H9 (cell line): ENCODE measurements at regions not wholly inside any gene's neighbourhood (a gene's known extent, or its start where the extent isn't known, plus 50 kb on each side); places are given as distances from the start of the nearest gene placed in this dataset.

Experiments
- DNase-seq: peaks from one replicate; pipeline ENCODE4 v3.0.0-alpha.2; 2017
- H2AFZ ChIP-seq: one replicate; pipeline ENCODE4 v1.6.1; 2013; ENCODE audit warnings: mild to moderate bottlenecking, low read length, control low read depth, moderate library complexity
- H2AK5ac ChIP-seq: 2 replicates; pipeline ENCODE4 v1.6.1; 2013; ENCODE audit warnings: low read length, control low read depth, mixed read lengths; ENCODE audit not compliant: insufficient read length
- H2BK120ac ChIP-seq: one replicate; pipeline ENCODE4 v1.6.1; 2013; ENCODE audit warnings: low read depth, mild to moderate bottlenecking, low read length, control low read depth, inconsistent platforms; ENCODE audit not compliant: poor library complexity, severe bottlenecking
- H2BK12ac ChIP-seq: 2 replicates; pipeline ENCODE4 v1.6.1; 2013; ENCODE audit warnings: low read length, control low read depth, mixed read lengths, low read depth; ENCODE audit not compliant: insufficient read length
- H2BK15ac ChIP-seq: 2 replicates; pipeline ENCODE4 v1.6.1; 2013; ENCODE audit warnings: low read depth, low read length, control low read depth
- H2BK20ac ChIP-seq: one replicate; pipeline ENCODE4 v1.6.1; 2013; ENCODE audit warnings: low read depth, mild to moderate bottlenecking, low read length, control low read depth, inconsistent platforms; ENCODE audit not compliant: poor library complexity, severe bottlenecking
- H2BK5ac ChIP-seq: 2 replicates; pipeline ENCODE4 v1.6.1; 2013; ENCODE audit warnings: low read length, control low read depth, mixed read lengths; ENCODE audit not compliant: insufficient read length
- H3K14ac ChIP-seq: 2 replicates; pipeline ENCODE4 v1.6.1; 2013; ENCODE audit warnings: low read length, control low read depth; ENCODE audit not compliant: insufficient read depth
- H3K18ac ChIP-seq: 2 replicates; pipeline ENCODE4 v1.6.1; 2013; ENCODE audit warnings: low read depth, mild to moderate bottlenecking, mixed read lengths, low read length, control low read depth; ENCODE audit not compliant: insufficient read length
- H3K23ac ChIP-seq: 2 replicates; pipeline ENCODE4 v1.6.1; 2013; ENCODE audit warnings: low read length, control low read depth, mixed read lengths, low read depth; ENCODE audit not compliant: insufficient read length
- H3K23me2 ChIP-seq: 2 replicates; pipeline ENCODE4 v1.6.1; 2013; ENCODE audit warnings: low read depth, mild to moderate bottlenecking, mixed read lengths, low read length, control low read depth; ENCODE audit not compliant: insufficient read length, poor library complexity, severe bottlenecking
- H3K27ac ChIP-seq: 2 replicates; pipeline ENCODE4 v1.5.1; 2013; ENCODE audit warnings: low read length, control low read depth, mixed read lengths, low read depth; ENCODE audit not compliant: insufficient read length
- H3K27me3 ChIP-seq: 2 replicates; pipeline ENCODE4 v1.6.1; 2013; ENCODE audit warnings: low read length, control low read depth, inconsistent platforms; ENCODE audit not compliant: insufficient read depth
- H3K4ac ChIP-seq: 2 replicates; pipeline ENCODE4 v1.6.1; 2013; ENCODE audit warnings: low read depth, mild to moderate bottlenecking, control low read depth, inconsistent platforms, low read length, moderate library complexity
- H3K4me1 ChIP-seq: 2 replicates; pipeline ENCODE4 v1.6.1; 2013; ENCODE audit warnings: low read length, control low read depth, inconsistent platforms; ENCODE audit not compliant: insufficient read depth
- H3K4me2 ChIP-seq: 2 replicates; pipeline ENCODE4 v1.6.1; 2013; ENCODE audit warnings: low read length, control low read depth, mixed read lengths; ENCODE audit not compliant: insufficient read length, insufficient read depth
- H3K56ac ChIP-seq: 2 replicates; pipeline ENCODE4 v1.6.1; 2013; ENCODE audit warnings: low read depth, mild to moderate bottlenecking, mixed read lengths, low read length, control low read depth; ENCODE audit not compliant: insufficient read length
- H3K79me1 ChIP-seq: 2 replicates; pipeline ENCODE4 v1.6.1; 2013; ENCODE audit warnings: low read depth, mild to moderate bottlenecking, moderate library complexity, low read length, control low read depth, inconsistent platforms; ENCODE audit not compliant: insufficient read depth, poor library complexity, severe bottlenecking
- H3K79me2 ChIP-seq: 2 replicates; pipeline ENCODE4 v1.6.1; 2013; ENCODE audit warnings: low read length, control low read depth, inconsistent platforms; ENCODE audit not compliant: insufficient read depth
- H3K9ac ChIP-seq: 2 replicates; pipeline ENCODE4 v1.6.1; 2013; ENCODE audit warnings: low read length, control low read depth, mixed read lengths; ENCODE audit not compliant: insufficient read length; ENCODE audit errors: extremely low read depth
- H3K9me3 ChIP-seq: one replicate; pipeline ENCODE4 v1.6.1; 2013; ENCODE audit warnings: low read depth, low read length, inconsistent platforms; ENCODE audit not compliant: control insufficient read depth
- H3T11ph ChIP-seq: one replicate; pipeline ENCODE4 v1.6.1; 2013; ENCODE audit warnings: mild to moderate bottlenecking, low read length, control low read depth, inconsistent platforms
- H4K20me1 ChIP-seq: one replicate; pipeline ENCODE4 v1.6.1; 2013; ENCODE audit not compliant: control insufficient read depth, insufficient read length, insufficient read depth
- H4K5ac ChIP-seq: 2 replicates; pipeline ENCODE4 v1.6.1; 2013; ENCODE audit warnings: low read depth, mild to moderate bottlenecking, mixed read lengths, low read length, control low read depth; ENCODE audit not compliant: insufficient read length
- H4K8ac ChIP-seq: replicated peaks from 2 replicates; pipeline ENCODE4 v1.6.1; 2013; ENCODE audit warnings: low read length, control low read depth, mixed read lengths, low read depth; ENCODE audit not compliant: insufficient read length
- H4K91ac ChIP-seq: 2 replicates; pipeline ENCODE4 v1.6.1; 2013; ENCODE audit warnings: low read depth, mild to moderate bottlenecking, moderate library complexity, mixed read lengths, low read length, control low read depth; ENCODE audit not compliant: insufficient read length
- H3K27ac Mint-ChIP-seq, 3 experiments: 2 replicates in 2 of 3; 3 replicates in 1 of 3; pipeline ENCODE4 v1.8.0; 2020 to 2021; ENCODE audit warnings: mixed read lengths in 3 of 3, mild to moderate bottlenecking in 1 of 3, moderate library complexity in 1 of 3
- H3K27me3 Mint-ChIP-seq: 2 replicates; pipeline ENCODE4 v1.8.0; 2021; ENCODE audit warnings: low read depth, mild to moderate bottlenecking, moderate library complexity, mixed read lengths
- H3K36me3 Mint-ChIP-seq, 3 experiments: 2 replicates in 2 of 3; 3 replicates in 1 of 3; pipeline ENCODE4 v1.8.0; 2020 to 2021; ENCODE audit warnings: low read depth in 3 of 3, mixed read lengths in 3 of 3; ENCODE audit not compliant: insufficient read depth in 1 of 3
- H3K4me1 Mint-ChIP-seq, 2 experiments: 2 replicates each; pipeline ENCODE4 v1.8.0; 2020; ENCODE audit warnings: mixed read lengths in 2 of 2
- H3K4me3 Mint-ChIP-seq, 2 experiments: 2 replicates in 1 of 2; 3 replicates in 1 of 2; pipeline ENCODE4 v1.8.0; 2020 to 2021; ENCODE audit warnings: mild to moderate bottlenecking in 2 of 2, mixed read lengths in 2 of 2, moderate library complexity in 1 of 2
- H3K9me3 Mint-ChIP-seq, 2 experiments: 2 replicates in 1 of 2; 3 replicates in 1 of 2; pipeline ENCODE4 v1.8.0; 2020; ENCODE audit warnings: mild to moderate bottlenecking in 2 of 2, mixed read lengths in 2 of 2, moderate library complexity in 1 of 2
- CTCF ChIP-seq: fragments of 200-600 bp; sonication (generic); conservative IDR thresholded peaks from 3 replicates; pipeline ENCODE4 v1.8.0; 2021; ENCODE audit warnings: antibody characterized with exemption, mild to moderate bottlenecking
- WGBS: extraction: QIAGEN DNeasy Blood & Tissue Kit; methylation state at CpG from one replicate; pipeline ENCODE4 v1.1.7; 2013; ENCODE audit warnings: missing lambda C conversion rate, low lambda C conversion rate, mixed read lengths; ENCODE audit not compliant: insufficient read length; ENCODE audit errors: extremely low coverage; 5-methylcytosine and 5-hydroxymethylcytosine counted together

DNA sequence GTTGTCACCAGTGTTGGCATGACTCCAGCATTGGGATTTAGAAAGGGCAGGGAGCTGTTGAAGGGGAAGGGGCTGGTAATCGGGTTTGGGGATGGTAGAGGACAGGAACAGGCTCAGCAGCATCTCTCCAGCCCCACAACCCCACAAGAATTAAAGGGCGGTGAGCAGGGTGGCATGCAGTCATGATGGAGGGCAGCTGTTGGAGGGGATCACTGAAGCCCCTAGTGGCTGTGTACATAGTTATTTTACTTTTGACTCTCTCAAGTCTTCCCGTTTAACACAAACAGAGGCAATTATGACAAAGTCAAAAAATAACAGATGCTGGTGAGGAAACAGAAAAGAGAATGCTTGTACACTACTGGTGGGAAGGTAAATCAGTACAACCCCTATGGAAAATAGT lies 213.8 kb downstream of the URB2 start:
- no CpG with 5 or more reads among the region's 3 CpGs for WGBS
- no peak overlapping the region for H3K23ac ChIP-seq

More for the DNA sequence above, 213.8 kb downstream of the URB2 start:
- Histone ChIP-seq H3K27ac (no peak overlapping the region), H3K56ac (no peak overlapping the region), H2BK20ac (no peak overlapping the region), H4K8ac (no peak overlapping the region), H3K9me3 (no peaks in the 10 kb centered on the region), H2AK5ac (no peak overlapping the region), H2BK12ac (no peak overlapping the region), H4K5ac (no peak overlapping the region), H3K79me1 (no peaks in the 10 kb centered on the region), H3K4ac (no peak overlapping the region), H2AFZ (no peak overlapping the region), H3K79me2 (no peaks in the 10 kb centered on the region), H3K14ac (no peak overlapping the region), H3T11ph (no peak overlapping the region), H2BK15ac (no peak overlapping the region), H3K27me3 (no peaks in the 10 kb centered on the region), H3K4me1 (no peaks in the 10 kb centered on the region), H3K23me2 (no peaks in the 10 kb centered on the region), H4K91ac (no peak overlapping the region), H2BK5ac (no peak overlapping the region), H3K18ac (no peak overlapping the region), H4K20me1 (no peaks in the 10 kb centered on the region), H3K9ac (no peak overlapping the region), H3K4me2 (no peak overlapping the region), H2BK120ac (no peak overlapping the region)
- Mint-ChIP-seq H3K36me3 (no peaks in the 10 kb centered on the region), H3K9me3 (no peaks in the 10 kb centered on the region), H3K27me3 (no peaks in the 10 kb centered on the region; the same call in 1 of the 2 replicates), H3K4me1 (peaks cover 6 to 9% of the 10 kb centered on the region in 2 experiments; a peak in 3 of 4 replicates), H3K27ac (no peak overlapping the region; a peak in 1 of 7 replicates), H3K4me3 (no peak overlapping the region)
- no peak for DNase-seq
- peak; percentile 45; the same call in 2 of the 3 replicates for TF ChIP-seq CTCF
